HG02884 (cell line): ENCODE measurements at regions not wholly inside any gene's neighbourhood (a gene's known extent, or its start where the extent isn't known, plus 50 kb on each side); places are given as distances from the start of the nearest gene placed in this dataset.

Experiments used
- ATAC-seq: cut with Tn5 transposase; IDR thresholded peaks from one replicate; pipeline ENCODE4 v1.9.1; 2021; ENCODE audit warnings: mild to moderate bottlenecking, moderate library complexity; ENCODE audit not compliant: unreplicated experiment

DNA sequence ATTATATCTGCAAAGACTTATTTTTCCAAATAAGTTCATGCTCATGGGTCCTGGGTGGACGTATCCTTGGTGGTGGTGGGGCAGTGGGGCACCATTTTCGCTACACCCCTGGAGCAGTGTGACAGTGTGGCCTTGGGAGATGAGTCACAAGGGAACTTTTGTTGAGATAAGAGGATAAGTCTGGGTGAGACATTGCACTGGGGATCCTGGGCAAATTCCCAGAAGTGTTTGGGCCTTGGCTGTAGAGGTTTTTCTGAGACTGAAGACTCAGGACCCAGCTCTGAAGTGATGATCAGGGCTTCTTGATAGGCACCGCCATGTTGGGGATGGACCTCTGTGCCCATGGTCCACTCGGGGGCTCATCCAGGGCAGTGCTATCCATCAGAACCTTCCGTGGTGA lies 149.4 kb downstream of the MACROH2A1 start:
- ATAC-seq: no peak

DNA sequence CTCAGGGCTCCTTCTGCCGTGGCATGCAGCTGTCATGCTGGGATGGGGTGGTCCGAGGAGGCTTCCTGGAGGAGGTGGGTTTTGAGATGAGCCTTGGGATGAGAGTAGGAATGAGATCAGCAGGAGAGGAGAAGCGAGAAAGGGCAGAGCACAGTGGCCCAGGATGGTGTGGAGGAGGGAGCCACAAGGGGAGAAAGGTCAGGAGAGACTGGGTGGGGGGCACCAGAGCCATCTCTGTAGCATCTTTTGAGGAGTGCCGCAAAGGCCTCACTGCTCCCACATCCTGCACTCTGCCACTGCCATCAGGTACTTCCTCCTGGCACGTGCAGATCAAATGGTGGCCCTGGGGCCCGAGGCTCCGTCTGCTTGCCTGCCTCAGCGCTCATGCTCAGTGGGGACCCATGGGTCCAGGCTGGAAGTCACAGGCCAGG lies 150.2 kb downstream of the MACROH2A1 start:
- ATAC-seq: no peak

DNA sequence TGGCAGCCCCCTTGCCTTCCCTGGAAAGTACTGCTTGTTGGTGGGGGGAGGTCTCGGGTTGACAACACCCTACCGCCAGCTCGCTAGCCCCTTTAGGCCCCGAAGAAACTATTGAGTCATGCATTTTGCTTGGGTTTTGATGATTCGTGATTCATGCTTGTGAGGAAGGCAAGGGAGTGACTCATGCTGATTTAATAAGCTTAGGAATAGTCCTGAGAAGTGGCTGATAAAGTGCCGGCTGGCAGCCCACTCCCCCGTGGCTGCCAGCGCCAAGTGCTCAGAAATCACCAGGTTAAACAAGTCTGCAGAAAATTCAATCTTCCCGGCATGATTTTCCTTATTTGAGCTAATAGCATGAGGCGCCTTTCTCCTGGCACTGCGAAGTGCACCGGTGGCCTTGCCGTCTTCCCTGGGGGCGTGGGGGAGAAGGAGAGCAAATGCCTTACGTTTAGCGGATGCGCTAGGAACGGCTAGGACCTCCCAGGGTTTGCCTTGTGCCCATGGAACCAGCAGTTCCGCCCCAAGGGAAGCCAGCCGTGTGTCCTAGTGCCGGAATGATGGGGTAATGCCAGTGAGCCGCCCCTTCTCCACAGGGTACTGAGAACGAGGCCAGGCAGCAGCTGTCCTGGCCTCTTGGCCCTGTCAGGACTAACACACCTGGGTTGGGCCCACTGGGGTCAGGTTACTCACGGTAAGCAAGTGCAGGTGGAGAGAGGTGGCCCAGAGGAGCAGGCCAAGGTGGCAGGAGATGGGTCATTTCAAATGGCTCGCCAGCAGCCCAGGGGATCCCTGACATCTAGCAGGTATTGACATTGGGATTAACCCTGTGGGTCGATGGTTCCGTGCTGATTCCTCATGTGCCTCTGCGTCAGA lies 151.9 kb downstream of the MACROH2A1 start:
- no peak for ATAC-seq

DNA sequence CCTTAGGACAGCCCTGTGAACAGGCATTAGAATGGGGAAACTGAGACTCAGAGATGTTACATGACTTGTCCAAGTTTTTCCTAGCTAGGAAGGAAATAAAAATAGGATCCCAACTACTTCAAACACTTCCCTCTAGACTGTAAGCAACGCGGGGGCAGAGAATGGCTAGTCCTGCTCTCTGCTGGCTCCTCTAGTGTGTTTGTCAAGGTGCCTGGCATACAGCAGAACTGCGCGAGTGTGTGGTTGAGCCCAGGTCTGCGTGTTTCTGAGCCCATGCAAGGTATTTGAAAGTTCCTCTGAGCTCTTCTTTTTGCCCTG lies 152.5 kb downstream of the MACROH2A1 start:
- ATAC-seq: no peak

DNA sequence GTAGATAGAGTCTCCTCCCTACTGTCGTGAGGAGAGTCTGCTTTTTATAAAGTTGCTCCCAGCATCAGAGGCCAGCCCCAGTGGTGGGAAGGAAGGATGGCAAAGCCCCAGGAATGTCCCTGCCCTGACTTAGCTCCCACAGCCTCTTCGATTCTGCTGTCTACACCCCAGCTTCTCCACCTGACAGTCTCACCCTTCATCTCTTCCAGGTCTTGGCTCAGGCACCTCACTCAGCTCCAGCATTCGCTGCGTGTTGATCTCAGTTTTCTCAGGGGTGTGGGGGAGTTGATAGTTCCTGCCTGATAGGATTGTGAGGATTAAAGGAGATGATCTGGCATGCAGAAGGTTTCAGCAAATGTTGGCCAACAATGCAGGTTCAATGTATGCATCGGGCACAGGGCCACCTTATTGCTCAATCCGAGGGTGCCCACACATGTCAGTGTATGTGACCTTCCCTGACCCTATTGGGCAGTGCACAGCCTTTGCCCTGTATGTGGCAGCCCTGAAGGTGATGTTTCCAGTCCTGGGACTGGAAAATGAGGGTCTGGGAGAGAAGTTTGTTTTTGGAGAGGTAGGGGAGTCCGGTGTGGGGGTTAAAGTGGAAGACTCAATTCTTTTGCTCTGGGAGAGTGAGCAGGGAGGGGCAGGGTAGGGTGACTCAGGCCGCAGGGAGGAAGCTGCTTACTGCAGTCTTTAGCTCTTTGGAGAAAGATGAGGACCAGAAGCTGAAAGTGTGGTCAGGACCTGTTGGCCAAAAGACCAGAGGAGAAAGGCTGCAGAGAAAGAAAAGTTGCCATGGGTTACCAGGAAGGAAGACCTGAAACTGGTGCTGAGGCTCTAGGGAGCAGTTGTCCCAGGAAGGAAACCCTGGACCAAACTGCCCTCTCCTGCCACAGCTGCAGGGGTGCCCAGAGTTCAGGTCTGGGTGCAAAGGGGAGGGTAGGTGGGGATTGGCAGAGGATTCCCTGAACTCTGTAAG lies 153.2 kb downstream of the MACROH2A1 start:
- ATAC-seq: no peak

DNA sequence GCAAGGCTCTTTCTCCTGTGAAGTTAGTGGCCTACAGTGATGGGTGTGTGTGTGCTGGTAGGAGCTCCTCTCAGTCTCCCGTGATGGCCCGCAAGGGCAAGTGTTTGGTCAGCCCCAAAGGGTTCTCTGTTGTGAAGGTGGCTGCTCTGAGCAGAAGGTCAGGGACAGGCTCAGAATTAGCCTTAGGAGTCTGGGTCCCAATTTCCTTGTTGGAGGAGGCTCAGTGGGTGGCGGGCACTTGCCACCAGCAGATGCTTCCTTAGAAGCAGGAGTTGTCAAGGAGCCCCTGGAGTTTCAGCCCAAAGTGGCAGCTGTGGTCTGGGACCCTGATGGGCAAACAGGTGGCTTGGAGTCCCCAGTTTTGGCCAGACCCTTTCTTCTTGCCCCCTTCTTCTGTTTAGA lies 154.4 kb downstream of the MACROH2A1 start:
- ATAC-seq: no peak

DNA sequence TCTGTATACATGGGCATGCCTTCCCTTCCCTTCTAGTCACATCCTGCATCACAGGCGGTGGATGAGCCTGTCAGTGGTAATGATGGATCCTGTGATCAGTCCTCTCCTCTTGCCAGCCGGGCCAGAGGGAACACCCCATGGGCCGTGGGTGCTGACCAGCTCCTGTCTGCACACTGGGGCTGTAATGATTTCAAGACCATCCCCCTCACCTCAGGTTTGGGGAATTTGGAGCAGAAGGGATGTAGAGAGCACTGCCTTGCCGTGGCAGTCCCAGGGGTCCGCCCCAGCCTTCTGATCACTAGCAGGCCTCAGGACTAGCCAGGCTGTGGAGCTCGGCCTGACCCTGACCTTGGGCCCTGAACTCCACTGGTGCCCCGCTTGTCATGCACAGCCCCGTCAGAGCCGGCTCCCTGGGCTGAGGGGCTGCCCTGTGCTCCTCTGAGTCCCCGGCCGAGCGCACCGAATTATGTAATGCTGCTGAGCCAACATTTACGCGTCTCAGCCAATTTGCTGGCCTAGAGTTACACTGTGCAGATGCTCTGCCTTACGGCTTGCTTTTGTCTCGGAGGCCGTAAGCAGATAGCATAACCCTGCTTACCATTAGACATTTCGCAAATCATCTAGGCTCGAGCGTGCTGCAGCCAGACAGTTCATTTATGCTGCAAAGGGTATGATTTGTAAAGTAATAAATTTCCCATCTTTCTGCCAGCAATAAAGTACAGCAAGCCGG lies 155.3 kb downstream of the MACROH2A1 start:
- ATAC-seq: no peak

DNA sequence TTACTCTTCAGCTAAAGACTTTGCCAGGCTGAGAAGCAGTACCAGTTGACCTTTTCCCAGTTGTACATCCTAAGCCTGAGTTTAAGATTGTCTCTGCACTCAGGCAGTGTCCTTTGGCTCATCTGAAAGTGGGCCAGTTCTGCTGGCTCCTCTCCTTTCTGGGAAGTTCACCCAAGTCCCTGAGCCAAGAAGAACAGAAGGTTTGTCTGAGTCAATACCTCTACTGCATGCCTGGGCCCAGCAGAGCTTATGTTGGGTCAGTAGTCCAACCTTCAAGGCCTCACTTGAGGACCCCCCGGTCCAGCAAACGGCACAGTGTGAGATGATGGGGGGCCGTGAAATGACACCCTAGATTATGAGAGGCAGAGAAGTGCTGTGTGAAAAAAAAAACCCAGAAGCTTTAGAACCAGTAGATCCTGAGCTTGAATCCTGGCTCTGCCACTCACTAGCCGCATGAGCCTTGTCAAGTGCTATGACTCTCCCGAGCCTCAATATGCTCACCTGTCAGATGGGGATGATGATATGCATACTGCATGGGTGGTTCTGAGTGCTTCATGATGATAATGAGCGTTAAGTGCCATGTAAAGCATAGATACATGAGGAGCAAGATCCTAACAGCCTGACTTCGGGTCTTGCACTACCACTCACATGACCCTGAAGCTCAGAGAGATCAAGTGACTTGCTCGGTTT lies 156.0 kb downstream of the MACROH2A1 start:
- ATAC-seq: no peak

DNA sequence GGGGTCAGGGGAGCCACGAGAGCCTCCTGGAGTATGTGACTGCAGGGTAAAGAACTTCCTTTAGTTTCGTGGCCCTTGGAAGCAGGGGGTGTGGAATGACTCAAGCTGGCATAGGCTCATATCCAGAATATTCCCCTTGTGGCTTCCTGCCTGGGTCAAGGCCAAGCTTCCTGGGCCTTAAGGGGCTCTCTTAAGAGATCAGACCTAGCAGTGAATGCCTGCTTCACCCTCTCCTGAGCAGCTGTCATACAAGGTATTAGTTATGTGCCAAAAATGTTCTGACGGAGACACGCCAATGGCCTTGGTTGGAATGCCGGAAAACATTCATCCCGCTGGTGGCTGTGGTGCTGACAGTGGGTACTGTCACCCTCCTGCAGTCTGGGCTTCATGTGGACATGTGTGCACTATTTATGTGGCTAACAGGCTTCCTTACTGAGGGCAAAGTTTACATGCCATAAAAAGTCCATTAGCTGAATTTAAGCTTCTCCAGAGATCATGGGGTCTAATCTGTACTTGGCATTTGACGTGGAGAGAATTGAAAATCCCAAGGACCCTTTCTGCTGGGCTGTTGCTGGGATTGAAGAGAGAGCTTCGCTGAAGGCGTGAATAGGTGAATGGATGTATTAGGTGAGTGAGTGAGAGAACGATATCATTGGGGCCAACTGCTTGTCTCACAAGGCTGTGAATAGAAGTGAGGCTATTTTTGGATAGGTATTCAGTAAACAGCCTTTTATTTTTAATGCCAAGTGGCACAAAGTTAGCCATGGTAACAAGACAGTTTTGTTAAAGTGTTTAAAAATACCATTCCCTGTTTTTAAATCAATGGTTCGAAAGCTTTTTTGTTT lies 156.8 kb downstream of the MACROH2A1 start:
- ATAC-seq: no peak

DNA sequence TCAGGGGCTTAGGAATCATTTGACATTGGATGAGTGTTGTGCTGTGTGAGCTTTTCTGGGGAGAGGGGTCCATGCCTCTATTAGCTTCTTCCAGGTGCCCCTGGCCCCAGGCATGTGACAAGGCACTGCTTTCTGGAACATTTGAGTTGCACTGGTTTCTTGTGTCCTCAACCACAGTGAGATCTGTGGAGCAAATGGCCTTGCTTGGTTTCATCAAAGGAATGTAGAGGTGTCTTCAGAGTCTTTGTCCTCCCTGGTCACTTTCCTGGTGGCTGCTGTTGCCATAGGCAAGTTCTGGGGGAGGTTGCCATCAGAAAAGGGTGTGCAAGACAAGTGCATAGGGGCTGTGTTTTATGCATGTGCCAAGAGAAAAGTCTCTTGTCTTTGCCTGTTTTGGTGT lies 157.5 kb downstream of the MACROH2A1 start:
- no peak for ATAC-seq

DNA sequence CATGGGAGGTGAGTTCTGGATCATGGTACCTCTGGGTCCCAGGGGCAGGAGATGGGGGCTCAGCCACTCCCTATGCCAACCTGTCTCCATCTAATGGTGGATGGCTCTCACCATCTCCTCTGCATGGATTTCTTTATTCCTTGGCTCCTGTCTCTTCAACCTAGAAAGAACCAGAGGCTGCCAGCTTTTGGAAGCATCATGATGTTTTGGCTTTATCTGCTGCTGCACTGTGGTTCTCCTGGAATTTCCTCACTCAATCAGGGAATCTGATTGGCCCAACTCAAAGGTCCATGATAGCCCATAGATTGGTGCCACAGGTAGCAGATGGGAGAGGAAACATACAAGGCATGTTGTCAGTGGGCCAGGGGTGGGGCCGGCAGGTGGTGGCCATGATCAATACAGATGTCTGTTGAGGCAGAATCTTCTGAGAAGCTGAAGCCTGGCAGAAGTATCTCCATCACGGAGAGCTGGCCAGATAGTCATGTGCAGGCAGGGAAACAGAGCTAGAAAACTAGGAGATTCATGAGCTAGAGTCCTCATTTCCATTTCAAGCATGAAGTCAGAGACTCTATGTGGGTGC lies 158.2 kb downstream of the MACROH2A1 start:
- no peak for ATAC-seq

DNA sequence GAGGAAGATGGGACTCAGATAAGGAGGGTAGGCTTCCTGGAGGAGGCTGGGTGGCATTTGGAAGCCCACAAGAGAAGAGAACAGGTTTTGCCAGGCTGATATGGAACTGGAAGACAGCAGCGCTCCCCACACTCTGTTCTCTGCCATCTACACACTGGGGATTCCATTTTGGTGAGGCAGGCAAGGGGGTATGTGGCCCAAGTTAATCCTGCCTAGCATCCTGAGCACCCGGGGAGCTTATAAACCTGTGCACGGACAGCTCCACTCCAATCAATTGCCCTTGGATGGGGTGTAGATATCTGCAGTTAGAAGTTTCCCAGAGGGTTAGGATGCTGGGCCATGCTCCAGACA lies 158.8 kb downstream of the MACROH2A1 start:
- ATAC-seq: no peak

DNA sequence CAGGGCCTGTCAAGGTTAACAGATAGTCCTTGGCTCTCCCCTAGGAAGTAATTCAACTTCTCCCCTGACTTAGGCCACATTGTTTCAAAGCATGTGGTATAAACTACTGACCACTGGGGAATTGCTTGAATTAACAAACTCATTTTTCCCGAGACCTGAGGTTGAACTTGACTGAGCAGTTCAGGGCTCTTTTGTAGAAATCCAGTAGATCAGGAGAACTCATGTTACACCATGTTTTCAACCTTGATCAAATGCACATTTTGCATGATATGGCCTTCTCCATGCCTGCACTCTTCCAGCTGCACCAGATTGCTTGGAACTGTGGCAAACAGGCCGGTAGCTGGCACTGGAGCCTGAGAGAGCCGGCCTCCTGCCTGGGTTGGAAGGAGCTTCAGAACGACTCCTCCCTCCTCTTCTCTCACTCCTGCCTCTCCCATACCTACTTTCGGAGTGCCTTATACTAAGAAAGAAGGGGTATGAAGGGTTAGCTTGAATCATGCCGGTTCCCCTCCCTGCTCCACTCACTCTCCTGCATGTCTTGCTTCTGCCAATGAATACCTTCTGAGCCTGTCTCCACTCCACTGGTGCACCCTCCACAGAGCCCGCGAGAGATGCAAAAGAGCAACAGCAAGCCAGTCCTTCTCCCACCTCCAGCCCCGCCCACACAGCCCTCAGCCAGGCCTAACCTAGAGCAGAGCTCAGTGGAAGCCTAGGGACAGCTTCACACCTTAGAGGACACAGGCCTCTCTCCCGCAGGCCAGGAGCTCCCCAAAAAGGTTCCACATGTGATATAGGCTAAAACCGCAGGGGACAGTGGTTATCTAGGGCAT lies 159.4 kb downstream of the MACROH2A1 start:
- ATAC-seq: no peak

DNA sequence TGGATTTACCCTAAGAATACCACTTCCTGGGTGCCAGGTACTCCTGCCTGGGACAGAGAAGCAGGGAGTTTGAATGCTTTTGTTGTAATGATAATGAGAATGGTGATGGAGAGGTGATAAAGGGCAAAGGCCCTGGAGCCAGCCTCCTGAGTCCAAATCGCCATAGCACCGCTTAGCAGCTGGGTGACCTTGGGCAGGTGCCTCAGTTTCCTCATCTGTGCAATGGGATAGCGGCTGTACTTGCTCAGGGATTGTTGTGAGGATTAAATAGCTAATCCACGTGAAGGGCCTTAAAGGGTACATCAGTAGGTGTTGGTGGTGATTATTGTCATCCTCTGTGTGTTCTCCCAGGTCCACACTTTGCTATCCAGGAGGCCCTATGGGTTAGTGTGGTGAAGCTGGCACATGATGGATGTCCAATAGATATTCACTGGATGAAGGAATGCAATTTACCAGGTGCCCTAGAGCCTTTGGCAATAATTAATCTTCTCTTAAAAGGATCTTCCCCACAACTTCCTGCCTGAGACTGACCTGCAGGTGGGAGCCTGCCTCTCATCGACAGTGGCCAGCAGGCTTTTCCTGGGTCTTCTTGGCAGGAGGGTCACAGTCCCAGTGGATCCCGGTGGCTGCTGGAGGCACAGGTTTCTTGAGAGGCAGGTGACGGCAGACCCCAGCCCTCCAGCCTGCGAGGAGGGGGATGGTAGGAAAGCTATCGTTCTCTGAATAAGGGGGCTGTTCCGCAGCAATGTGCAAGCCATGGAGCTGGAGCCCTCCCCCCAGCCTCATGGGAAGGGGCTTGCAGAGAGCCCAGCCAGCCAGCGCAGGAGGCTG lies 160.2 kb downstream of the MACROH2A1 start:
- ATAC-seq: no peak

DNA sequence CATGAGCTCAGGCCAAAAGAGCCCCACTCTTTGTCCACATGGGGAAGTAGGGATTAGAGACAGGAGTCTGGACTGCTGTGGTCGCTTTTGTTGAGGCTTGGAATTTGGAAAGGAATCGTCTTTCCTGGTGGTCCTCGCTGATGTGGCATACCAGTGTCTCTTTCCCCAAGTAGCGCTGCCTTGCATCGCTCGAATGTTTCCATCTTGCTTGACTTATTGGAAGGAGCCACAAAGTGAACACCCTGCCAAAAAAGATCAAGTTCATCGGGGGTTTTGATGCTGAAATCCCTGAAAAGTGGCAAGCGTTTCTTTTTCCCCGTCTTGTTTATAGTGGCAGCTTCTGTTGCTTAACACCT lies 161.3 kb downstream of the MACROH2A1 start:
- no peak for ATAC-seq

DNA sequence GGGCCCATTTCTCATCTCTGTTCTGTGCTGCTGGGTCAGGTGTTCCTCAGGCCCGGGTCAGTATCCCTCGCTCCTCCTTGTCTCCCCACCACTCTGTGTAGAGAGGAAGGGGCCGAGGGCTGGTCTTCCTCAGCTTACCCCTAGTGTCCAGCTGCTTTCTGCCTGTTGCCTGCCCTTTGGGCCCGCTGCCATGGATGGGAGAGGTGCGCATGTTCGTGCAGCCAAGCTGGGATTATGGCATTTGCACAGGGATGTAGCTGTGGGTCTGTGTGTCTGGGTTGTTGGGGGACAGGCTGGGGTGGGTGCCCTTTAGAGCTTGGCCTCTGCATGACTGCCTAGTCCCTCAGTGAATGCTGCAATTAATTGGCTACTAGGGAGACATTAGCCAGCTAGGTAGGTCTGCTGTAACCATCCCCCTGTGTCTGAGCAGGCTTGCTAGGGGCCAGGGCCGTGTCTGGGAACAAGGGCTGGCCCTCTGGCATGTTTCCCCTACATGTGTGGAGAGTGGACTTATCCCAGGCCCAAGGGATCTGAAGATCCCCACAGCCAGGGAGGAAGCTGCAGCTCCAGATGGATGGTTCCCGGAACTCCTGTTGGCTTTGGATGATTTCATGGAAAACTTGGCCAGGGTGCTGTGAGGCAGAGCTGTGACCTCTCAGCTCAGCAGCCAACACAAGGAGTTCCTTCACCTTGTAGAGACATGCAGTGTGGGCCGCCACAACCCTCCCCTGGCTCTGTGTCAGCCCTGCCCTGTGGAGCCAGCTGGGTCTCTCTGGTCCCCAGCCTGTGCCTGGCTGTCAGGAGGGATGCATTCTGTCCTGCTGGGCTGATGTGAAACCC lies 161.9 kb downstream of the MACROH2A1 start:
- ATAC-seq: no peak
